GM21447 (cell line): ENCODE measurements at regions not wholly inside any gene's neighbourhood (a gene's known extent, or its start where the extent isn't known, plus 50 kb on each side); places are given as distances from the start of the nearest gene placed in this dataset.

Experiments
- ATAC-seq: cut with Tn5 transposase; IDR thresholded peaks from one replicate; pipeline ENCODE4 v1.9.1; 2021; ENCODE audit not compliant: unreplicated experiment

GRCh38 chr6:19492636-19493405 lies 344.3 kb upstream of the ID4 start:
- no peak for ATAC-seq

- no peak for ATAC-seq
These were observed 335.4 kb upstream of the ID4 start for GRCh38 chr6:19501737-19502245.

GRCh38 chr6:19502301-19502700 lies 334.9 kb upstream of the ID4 start:
- ATAC-seq: no peak

- no peak for ATAC-seq
These were observed 321.2 kb upstream of the ID4 start for GRCh38 chr6:19515939-19516338.

- ATAC-seq: no peak
These were observed 317.2 kb upstream of the ID4 start for GRCh38 chr6:19519941-19520340.

GRCh38 chr6:19524366-19525186 lies 312.6 kb upstream of the ID4 start:
- no peak for ATAC-seq

- no peak for ATAC-seq
These were observed 311.5 kb upstream of the ID4 start for GRCh38 chr6:19525673-19526072.

GRCh38 chr6:19530188-19530587 lies 307.0 kb upstream of the ID4 start:
- ATAC-seq: no peak

GRCh38 chr6:19535351-19535750 lies 301.8 kb upstream of the ID4 start:
- ATAC-seq: no peak

- no peak for ATAC-seq
These were observed 300.3 kb upstream of the ID4 start for GRCh38 chr6:19536838-19537237.

GRCh38 chr6:19538096-19538495 lies 299.1 kb upstream of the ID4 start:
- ATAC-seq: no peak

- no peak for ATAC-seq
These were observed 289.7 kb upstream of the ID4 start for GRCh38 chr6:19547507-19547906.

- ATAC-seq: no peak
These were observed 288.1 kb upstream of the ID4 start for GRCh38 chr6:19549109-19549508.

- ATAC-seq: no peak
These were observed 286.8 kb upstream of the ID4 start for GRCh38 chr6:19550380-19550779.

GRCh38 chr6:19551611-19552010 lies 285.6 kb upstream of the ID4 start:
- no peak for ATAC-seq

- no peak for ATAC-seq
These were observed 285.1 kb upstream of the ID4 start for GRCh38 chr6:19552076-19552475.

- no peak for ATAC-seq
These were observed 284.6 kb upstream of the ID4 start for GRCh38 chr6:19552588-19552987.

- ATAC-seq: no peak
These were observed 282.6 kb upstream of the ID4 start for GRCh38 chr6:19554356-19555225.

GRCh38 chr6:19557191-19557590 lies 280.0 kb upstream of the ID4 start:
- no peak for ATAC-seq

- ATAC-seq: no peak
These were observed 279.0 kb upstream of the ID4 start for GRCh38 chr6:19558201-19558600.

GRCh38 chr6:19558934-19559333 lies 278.2 kb upstream of the ID4 start:
- ATAC-seq: no peak
